ENCODE measurements at regions not wholly inside any gene's neighbourhood (a gene's known extent, or its start where the extent isn't known, plus 50 kb on each side); places are given as distances from the start of the nearest gene placed in this dataset.

- Histone ChIP-seq H3K9me3 (no peaks in the 10 kb centered on the region), H3K36me3 (no peaks in the 10 kb centered on the region), H3K4me3 (no peak overlapping the region), H3K4me1 (no peaks in the 10 kb centered on the region), H3K27ac (peak overlapping the region; percentile 31), H3K27me3 (ENCODE audit: low read depth) (no peaks in the 10 kb centered on the region)
- no peak for DNase-seq
- intact Hi-C loops (cut with DNase I) = no loop called here
- TF ChIP-seq, protein P1, sequence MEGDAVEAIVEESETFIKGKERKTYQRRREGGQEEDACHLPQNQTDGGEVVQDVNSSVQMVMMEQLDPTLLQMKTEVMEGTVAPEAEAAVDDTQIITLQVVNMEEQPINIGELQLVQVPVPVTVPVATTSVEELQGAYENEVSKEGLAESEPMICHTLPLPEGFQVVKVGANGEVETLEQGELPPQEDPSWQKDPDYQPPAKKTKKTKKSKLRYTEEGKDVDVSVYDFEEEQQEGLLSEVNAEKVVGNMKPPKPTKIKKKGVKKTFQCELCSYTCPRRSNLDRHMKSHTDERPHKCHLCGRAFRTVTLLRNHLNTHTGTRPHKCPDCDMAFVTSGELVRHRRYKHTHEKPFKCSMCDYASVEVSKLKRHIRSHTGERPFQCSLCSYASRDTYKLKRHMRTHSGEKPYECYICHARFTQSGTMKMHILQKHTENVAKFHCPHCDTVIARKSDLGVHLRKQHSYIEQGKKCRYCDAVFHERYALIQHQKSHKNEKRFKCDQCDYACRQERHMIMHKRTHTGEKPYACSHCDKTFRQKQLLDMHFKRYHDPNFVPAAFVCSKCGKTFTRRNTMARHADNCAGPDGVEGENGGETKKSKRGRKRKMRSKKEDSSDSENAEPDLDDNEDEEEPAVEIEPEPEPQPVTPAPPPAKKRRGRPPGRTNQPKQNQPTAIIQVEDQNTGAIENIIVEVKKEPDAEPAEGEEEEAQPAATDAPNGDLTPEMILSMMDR (IDR thresholded peaks at IDR 0.05) = no peak
- peak in 1 of 2 donors; percentile 30 for ATAC-seq
Measured at GRCh38 chr2:19739256-19739655, 162.5 kb downstream of the TTC32 start.

GRCh38 chr2:19738707-19739106 is 163.1 kb downstream of the TTC32 start:
- Histone ChIP-seq H3K27ac (peak overlapping the region; percentile 31), H3K36me3 (no peaks in the 10 kb centered on the region), H3K9me3 (no peaks in the 10 kb centered on the region), H3K27me3 (ENCODE audit: low read depth) (no peaks in the 10 kb centered on the region), H3K4me1 (no peaks in the 10 kb centered on the region), H3K4me3 (no peak overlapping the region)
- TF ChIP-seq, protein P1 (IDR thresholded peaks at IDR 0.05) = no peak
- no peak for DNase-seq
- peak; percentile 45 to 64 for ATAC-seq
- intact Hi-C loops (cut with DNase I) = no loop called here

GRCh38 chr2:19736191-19736831 is 165.5 kb downstream of the TTC32 start:
- H3K4me1 ChIP-seq = no peaks in the 10 kb centered on the region
- H3K27ac ChIP-seq = no peak overlapping the region
- H3K4me3 ChIP-seq = no peak overlapping the region
- ATAC-seq (no peak), DNase-seq (no peak)
- intact Hi-C loops (cut with DNase I) = no loop called here
- TF ChIP-seq, protein P1 (IDR thresholded peaks at IDR 0.05) = no peak
- H3K9me3 ChIP-seq = no peaks in the 10 kb centered on the region
- H3K36me3 ChIP-seq = no peaks in the 10 kb centered on the region
- H3K27me3 ChIP-seq (ENCODE audit: low read depth) = no peaks in the 10 kb centered on the region

GRCh38 chr2:19733951-19734425 is 167.8 kb downstream of the TTC32 start:
- TF ChIP-seq, protein P1 (IDR thresholded peaks at IDR 0.05) = no peak
- H3K36me3 ChIP-seq = no peaks in the 10 kb centered on the region
- H3K4me1 ChIP-seq = no peaks in the 10 kb centered on the region
- no peak overlapping the region for H3K27ac ChIP-seq
- DNase-seq (no peak), ATAC-seq (no peak)
- no peaks in the 10 kb centered on the region for H3K27me3 ChIP-seq (ENCODE audit: low read depth)
- no peaks in the 10 kb centered on the region for H3K9me3 ChIP-seq
- no peak overlapping the region for H3K4me3 ChIP-seq
- intact Hi-C loops (cut with DNase I) = no loop called here

GRCh38 chr2:19733390-19733789 is 168.4 kb downstream of the TTC32 start:
- Histone ChIP-seq H3K27ac (no peak overlapping the region), H3K4me1 (no peaks in the 10 kb centered on the region), H3K9me3 (no peaks in the 10 kb centered on the region), H3K4me3 (no peak overlapping the region), H3K27me3 (ENCODE audit: low read depth) (no peaks in the 10 kb centered on the region), H3K36me3 (no peaks in the 10 kb centered on the region)
- ATAC-seq = no peak
- no peak for DNase-seq
- TF ChIP-seq, protein P1 (IDR thresholded peaks at IDR 0.05) = no peak
- intact Hi-C loops (cut with DNase I) = no loop called here
